HepG2 (cell line): ENCODE measurements at regions not wholly inside any gene's neighbourhood (a gene's known extent, or its start where the extent isn't known, plus 50 kb on each side); places are given as distances from the start of the nearest gene placed in this dataset.

Experiments used
- ATAC-seq: fragments of 200-7000 bp; cut with Tn5 transposase; 3 replicates; pipeline ENCODE4 v1.9.1; 2020; ENCODE audit warnings: mild to moderate bottlenecking, moderate library complexity
- BruUV-seq: library from RNA; stranded (reverse); fragments of 400-500 nt; replicated peaks from 2 replicates; lab custom pipeline; 2021; lab: Mats Ljungman, UMichigan
- CTCF ChIA-PET: fragments of 300-600 bp; formaldehyde crosslinking; extraction: SDS; loops from one replicate; lab custom pipeline; 2021; ENCODE audit warnings: low total read pairs, inconsistent platforms, low intra/inter-chr PET ratio; lab: Yijun Ruan, JAX
- POLR2A ChIA-PET: fragments of 350-600 bp; sonication (Branson Sonifier 250); formaldehyde crosslinking; loops from one replicate; lab custom pipeline; 2020; ENCODE audit warnings: antibody characterized with exemption, inconsistent platforms; lab: Yijun Ruan, JAX
- DNase-seq: peaks from one replicate; pipeline ENCODE4 v3.0.0-alpha.2; 2015; ENCODE audit warnings: low spot score
- FAIRE-seq: peaks from 3 replicates; lab custom pipeline; 2011; peaks lifted over from hg19 to GRCh38; lab: Jason Lieb, UNC
- H2AFZ ChIP-seq: one replicate; pipeline ENCODE4 v1.6.1; 2011; ENCODE audit warnings: low read length, inconsistent platforms
- H3K27ac ChIP-seq: fragments of 300-600 bp; 3 replicates; pipeline ENCODE4 v1.8.0; 2011; ENCODE audit warnings: mixed run types, mild to moderate bottlenecking, mixed read lengths, low read length, inconsistent platforms; ENCODE audit not compliant: insufficient read depth; ENCODE audit errors: extremely low read length
- H3K27me3 ChIP-seq, 2 experiments: fragments of 200-600 bp in 1 of 2; 2 replicates in 1 of 2; 3 replicates in 1 of 2; pipeline versions ENCODE4 v1.6.0 to v1.8.0; 2011; ENCODE audit warnings: low read length in 2 of 2, mild to moderate bottlenecking in 2 of 2, moderate library complexity in 2 of 2, inconsistent platforms in 1 of 2; ENCODE audit not compliant: insufficient read depth in 2 of 2, control insufficient read depth in 1 of 2
- H3K36me3 ChIP-seq, 2 experiments: fragments of 200-600 bp in 1 of 2; replicated peaks in 1 of 2; 2 replicates in 1 of 2; 3 replicates in 1 of 2; pipeline versions ENCODE4 v1.5.1 to v1.8.0; 2011; ENCODE audit warnings: low read length in 2 of 2, inconsistent platforms in 1 of 2; ENCODE audit not compliant: insufficient read depth in 2 of 2, control insufficient read depth in 1 of 2
- H3K4me1 ChIP-seq: 2 replicates; pipeline ENCODE4 v1.5.1; 2012; ENCODE audit warnings: low read length, inconsistent platforms; ENCODE audit not compliant: insufficient read depth
- H3K4me2 ChIP-seq: 2 replicates; pipeline ENCODE4 v1.6.0; 2011; ENCODE audit warnings: low read depth, low read length, inconsistent platforms
- H3K4me3 ChIP-seq, 3 experiments: fragments of 200-600 bp in 1 of 3; sonication (generic), shearing (Covaris generic) in 1 of 3; replicated peaks in 1 of 3; 2 replicates each; pipeline ENCODE4 v1.5.1; 2011 to 2016; ENCODE audit warnings: low read length in 3 of 3, inconsistent platforms in 2 of 3, low read depth in 2 of 3, mild to moderate bottlenecking in 2 of 3, control low read depth in 1 of 3, mixed read lengths in 1 of 3; ENCODE audit not compliant: insufficient read depth in 1 of 3
- H3K79me2 ChIP-seq: one replicate; pipeline ENCODE4 v1.6.1; 2011; ENCODE audit warnings: low read length, inconsistent platforms; ENCODE audit not compliant: insufficient read depth
- H3K9ac ChIP-seq: 2 replicates; pipeline ENCODE4 v1.6.0; 2011; ENCODE audit warnings: mild to moderate bottlenecking, low read depth, low read length, inconsistent platforms; ENCODE audit not compliant: insufficient read depth
- H3K9me3 ChIP-seq: 2 replicates; pipeline ENCODE4 v1.5.1; 2012; ENCODE audit warnings: mild to moderate bottlenecking, low read length
- H4K20me1 ChIP-seq: 2 replicates; pipeline ENCODE4 v1.6.0; 2011; ENCODE audit warnings: inconsistent platforms, mild to moderate bottlenecking, low read length, moderate library complexity; ENCODE audit not compliant: insufficient read depth
- MZF1 ChIP-seq: sonication (generic); formaldehyde crosslinking; IDR thresholded peaks from 2 replicates; pipeline ENCODE4 v1.8.1; 2023; ENCODE audit warnings: mild to moderate bottlenecking, missing genetic modification reagents, borderline replicate concordance
- NFKB2 ChIP-seq: sonication (generic); formaldehyde crosslinking; IDR thresholded peaks from 2 replicates; pipeline ENCODE4 v1.4.0; 2020; ENCODE audit warnings: missing genetic modification reagents, borderline replicate concordance
- RARA ChIP-seq: IDR thresholded peaks from 2 replicates; pipeline ENCODE4 v1.6.1; 2016; ENCODE audit warnings: missing genetic modification reagents, missing compliant biosample characterization
- SP4 ChIP-seq: sonication (generic); formaldehyde crosslinking; IDR thresholded peaks from 2 replicates; pipeline ENCODE4 v1.8.1; 2023; ENCODE audit warnings: mild to moderate bottlenecking, missing genetic modification reagents
- TBP ChIP-seq: sonication (generic); formaldehyde crosslinking; IDR thresholded peaks from 2 replicates; pipeline ENCODE4 v1.5.0; 2020; ENCODE audit warnings: missing genetic modification reagents
- ZFP82 ChIP-seq: sonication (generic); formaldehyde crosslinking; IDR thresholded peaks from 2 replicates; pipeline ENCODE4 v1.5.1; 2020; ENCODE audit warnings: mild to moderate bottlenecking, missing genetic modification reagents, borderline replicate concordance
- WGBS: methylation state at CpG from one replicate; pipeline ENCODE4 v1.1.6; 2017; ENCODE audit warnings: low lambda C conversion rate; 5-methylcytosine and 5-hydroxymethylcytosine counted together
- in situ Hi-C: cut with HindIII; loops from 2 replicates; pipeline ENCODE4 v1.10.0; 2017; ENCODE audit warnings: low pct_unique_long_range_greater_than_20kb; ENCODE audit not compliant: extremely low pct_ligation_motif_present
- intact Hi-C: fragments of 100-400 bp; cut with micrococcal nuclease; formaldehyde crosslinking; loops from one replicate; pipeline ENCODE4 v1.10.0; 2022; ENCODE audit not compliant: unreplicated experiment
- TF ChIP-seq, protein P1 (sequence below): sonication (generic); formaldehyde crosslinking; IDR thresholded peaks from 2 replicates; pipeline ENCODE4 v1.4.0; 2020; ENCODE audit warnings: mild to moderate bottlenecking, missing genetic modification reagents

DNA sequence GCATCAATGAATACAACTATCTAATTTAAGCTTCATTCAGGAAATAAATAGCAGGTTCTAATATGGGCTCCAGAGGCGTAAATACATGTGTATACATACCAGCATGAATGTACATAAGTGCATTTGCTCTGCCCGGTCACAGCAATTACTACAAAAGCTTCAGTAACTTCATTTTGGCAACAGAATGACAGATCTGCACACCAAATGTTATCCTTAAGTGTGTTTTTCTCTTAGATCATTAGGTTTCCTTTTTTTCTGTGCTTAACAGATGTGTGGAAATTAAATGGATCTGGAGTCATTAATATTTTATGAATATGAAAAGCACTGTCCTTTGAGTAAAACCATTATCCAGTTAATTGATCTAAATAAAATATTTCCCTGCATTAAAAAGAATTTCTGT, 159.0 kb upstream of the MEOX2 start:
- intact Hi-C loops: no loop called here
- POLR2A ChIA-PET: no interaction called here

More for the DNA sequence above, 159.0 kb upstream of the MEOX2 start:
- no peaks in the 10 kb centered on the region for H3K79me2 ChIP-seq
- WGBS: 4% methylated on average over 2 of the region's 2 CpGs
- in situ Hi-C loops: no loop called here
- H3K36me3 ChIP-seq: no peaks in the 10 kb centered on the region
- no peaks in the 10 kb centered on the region for H3K27me3 ChIP-seq
- no peaks in the 10 kb centered on the region for H3K4me1 ChIP-seq
- CTCF ChIA-PET: no interaction called here
- H4K20me1 ChIP-seq: no peaks in the 10 kb centered on the region
- H3K27ac ChIP-seq: no peak overlapping the region
- TF ChIP-seq, protein P1, sequence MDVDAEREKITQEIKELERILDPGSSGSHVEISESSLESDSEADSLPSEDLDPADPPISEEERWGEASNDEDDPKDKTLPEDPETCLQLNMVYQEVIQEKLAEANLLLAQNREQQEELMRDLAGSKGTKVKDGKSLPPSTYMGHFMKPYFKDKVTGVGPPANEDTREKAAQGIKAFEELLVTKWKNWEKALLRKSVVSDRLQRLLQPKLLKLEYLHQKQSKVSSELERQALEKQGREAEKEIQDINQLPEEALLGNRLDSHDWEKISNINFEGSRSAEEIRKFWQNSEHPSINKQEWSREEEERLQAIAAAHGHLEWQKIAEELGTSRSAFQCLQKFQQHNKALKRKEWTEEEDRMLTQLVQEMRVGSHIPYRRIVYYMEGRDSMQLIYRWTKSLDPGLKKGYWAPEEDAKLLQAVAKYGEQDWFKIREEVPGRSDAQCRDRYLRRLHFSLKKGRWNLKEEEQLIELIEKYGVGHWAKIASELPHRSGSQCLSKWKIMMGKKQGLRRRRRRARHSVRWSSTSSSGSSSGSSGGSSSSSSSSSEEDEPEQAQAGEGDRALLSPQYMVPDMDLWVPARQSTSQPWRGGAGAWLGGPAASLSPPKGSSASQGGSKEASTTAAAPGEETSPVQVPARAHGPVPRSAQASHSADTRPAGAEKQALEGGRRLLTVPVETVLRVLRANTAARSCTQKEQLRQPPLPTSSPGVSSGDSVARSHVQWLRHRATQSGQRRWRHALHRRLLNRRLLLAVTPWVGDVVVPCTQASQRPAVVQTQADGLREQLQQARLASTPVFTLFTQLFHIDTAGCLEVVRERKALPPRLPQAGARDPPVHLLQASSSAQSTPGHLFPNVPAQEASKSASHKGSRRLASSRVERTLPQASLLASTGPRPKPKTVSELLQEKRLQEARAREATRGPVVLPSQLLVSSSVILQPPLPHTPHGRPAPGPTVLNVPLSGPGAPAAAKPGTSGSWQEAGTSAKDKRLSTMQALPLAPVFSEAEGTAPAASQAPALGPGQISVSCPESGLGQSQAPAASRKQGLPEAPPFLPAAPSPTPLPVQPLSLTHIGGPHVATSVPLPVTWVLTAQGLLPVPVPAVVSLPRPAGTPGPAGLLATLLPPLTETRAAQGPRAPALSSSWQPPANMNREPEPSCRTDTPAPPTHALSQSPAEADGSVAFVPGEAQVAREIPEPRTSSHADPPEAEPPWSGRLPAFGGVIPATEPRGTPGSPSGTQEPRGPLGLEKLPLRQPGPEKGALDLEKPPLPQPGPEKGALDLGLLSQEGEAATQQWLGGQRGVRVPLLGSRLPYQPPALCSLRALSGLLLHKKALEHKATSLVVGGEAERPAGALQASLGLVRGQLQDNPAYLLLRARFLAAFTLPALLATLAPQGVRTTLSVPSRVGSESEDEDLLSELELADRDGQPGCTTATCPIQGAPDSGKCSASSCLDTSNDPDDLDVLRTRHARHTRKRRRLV (CRISPR knock-in tag): no peak
- no peak for TF ChIP-seq ZFP82 (CRISPR knock-in tag)
- TF ChIP-seq MZF1 (CRISPR knock-in tag): no peak
- no peak for TF ChIP-seq TBP (CRISPR knock-in tag)
- TF ChIP-seq SP4 (CRISPR knock-in tag): no peak
- TF ChIP-seq RARA (CRISPR knock-in tag): no peak
- no peak for TF ChIP-seq NFKB2
- H3K9ac ChIP-seq: no peak overlapping the region
- no peak for DNase-seq
- H3K4me2 ChIP-seq: no peak overlapping the region
- no peaks in the 10 kb centered on the region for H3K9me3 ChIP-seq
- FAIRE-seq: no peak
- no peak overlapping the region for H2AFZ ChIP-seq
- no TSS peak for BruUV-seq
- H3K4me3 ChIP-seq: no peak overlapping the region
- no peak for ATAC-seq
